Left cardiac atrium (tissue), 4 donors: ENCODE measurements at regions not wholly inside any gene's neighbourhood (a gene's known extent, or its start where the extent isn't known, plus 50 kb on each side); places are given as distances from the start of the nearest gene placed in this dataset.
A peak's percentile ranks its signal among the peaks of the same experiment; 100 is the strongest.

ENCODE experiments used
- ATAC-seq, 2 donors: fragments of 200-7000 bp; cut with Tn5 transposase; one replicate each; pipeline ENCODE4 v1.9.1; 2020; ENCODE audit warnings: mild to moderate bottlenecking in 2 of 2, moderate library complexity in 2 of 2
- DNase-seq: peaks from one replicate; pipeline ENCODE4 v3.0.0-alpha.2; 2020
- intact Hi-C, 2 donors: fragments of 100-400 bp; cut with DNase I; formaldehyde crosslinking; loops; one replicate each; pipeline versions ENCODE4 v1.14.1 to v1.15.1; 2022 to 2023
- donor health status: DM: no; HTN: yes; CAD: no.
- donor health status: DM: no; HTN: yes; CAD: no; lungs with severe emphysema.
- donor health status: DM: yes; HTN: yes; CAD: no.
- donor health status: Dilated cardiomyopathy.

DNA sequence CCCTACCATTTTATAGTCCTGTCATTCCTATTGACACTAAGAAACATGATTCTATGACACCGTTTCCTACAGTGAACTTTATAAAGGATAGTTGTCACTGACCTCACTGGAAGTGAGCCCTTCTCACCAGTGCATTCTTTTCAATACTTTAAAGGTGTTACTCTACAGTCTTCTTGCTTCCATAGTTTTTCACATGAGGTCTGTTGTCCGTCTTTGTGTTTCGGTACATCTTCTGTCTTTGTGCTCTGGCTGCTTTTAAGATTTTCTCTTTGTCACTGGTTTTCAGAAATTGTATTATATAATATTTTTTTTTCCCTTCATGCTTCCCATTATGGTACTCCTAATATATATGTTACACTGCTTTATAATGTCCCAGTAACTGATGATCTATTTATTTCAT is 174.2 kb downstream of the KIF20B start:
- DNase-seq (no peak), ATAC-seq (no peak)
- intact Hi-C loops, result no loop called here

DNA sequence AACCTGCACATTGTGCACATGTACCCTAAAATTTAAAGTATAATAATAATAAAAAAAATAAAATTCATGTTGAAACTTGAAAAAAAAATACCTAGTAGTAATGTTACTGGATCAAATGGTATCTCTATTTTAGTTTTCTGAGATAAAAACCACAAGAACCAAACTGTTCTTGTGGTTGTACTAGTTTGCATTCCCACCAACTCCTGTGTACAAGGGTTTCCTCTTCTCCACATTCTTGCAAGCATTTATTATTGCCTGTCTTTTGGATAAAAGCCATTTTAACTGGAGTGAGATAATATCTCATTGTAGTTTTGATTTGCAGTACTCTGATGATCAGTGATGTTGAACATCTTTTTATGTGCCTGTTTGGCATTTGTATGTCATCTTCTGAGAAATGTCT is 177.7 kb downstream of the KIF20B start:
- ATAC-seq (no peak), DNase-seq (no peak)
- intact Hi-C loops, result no loop called here

- ATAC-seq (no peak), DNase-seq (no peak)
- intact Hi-C loops, result no loop called here
These were observed 186.0 kb downstream of the KIF20B start for GRCh38 chr10:89887406-89887805.

GRCh38 chr10:89887830-89888229 is 186.4 kb downstream of the KIF20B start:
- DNase-seq, result peak; percentile 19
- peak in 1 of 2 donors; percentile 44 for ATAC-seq
- intact Hi-C loops, result no loop called here

GRCh38 chr10:89888321-89889070 is 187.1 kb downstream of the KIF20B start:
- peak; percentile 53 to 67 for ATAC-seq
- intact Hi-C loops, result no loop called here

DNA sequence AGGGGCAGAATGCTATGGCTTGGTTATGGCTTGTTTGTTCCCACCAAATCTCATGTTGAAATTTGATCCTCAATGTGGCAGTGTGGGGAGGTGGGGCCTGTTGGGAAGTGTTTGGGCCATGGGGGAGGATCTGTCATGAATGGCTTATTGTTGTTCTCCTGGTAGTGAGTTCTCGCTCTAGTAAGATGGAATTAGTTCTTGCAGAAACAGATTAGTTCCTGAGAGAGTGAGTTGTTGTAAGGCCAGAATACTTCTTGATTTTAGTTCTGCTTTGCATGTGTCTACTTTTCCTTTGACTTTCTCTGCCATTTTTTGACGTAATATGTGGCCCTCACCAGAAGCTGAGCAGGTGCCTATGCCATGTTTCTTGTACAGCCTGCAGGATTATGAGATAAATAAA is 188.2 kb downstream of the KIF20B start:
- intact Hi-C loops, result no loop called here
- ATAC-seq (peak; percentile 38 to 45), DNase-seq (no peak)

More at GRCh38 chr10:89888321-89889070, 187.1 kb downstream of the KIF20B start:
- no peak for DNase-seq

GRCh38 chr10:89891006-89891535 is 189.7 kb downstream of the KIF20B start:
- intact Hi-C loops, result no loop called here
- ATAC-seq (no peak), DNase-seq (no peak)

DNA sequence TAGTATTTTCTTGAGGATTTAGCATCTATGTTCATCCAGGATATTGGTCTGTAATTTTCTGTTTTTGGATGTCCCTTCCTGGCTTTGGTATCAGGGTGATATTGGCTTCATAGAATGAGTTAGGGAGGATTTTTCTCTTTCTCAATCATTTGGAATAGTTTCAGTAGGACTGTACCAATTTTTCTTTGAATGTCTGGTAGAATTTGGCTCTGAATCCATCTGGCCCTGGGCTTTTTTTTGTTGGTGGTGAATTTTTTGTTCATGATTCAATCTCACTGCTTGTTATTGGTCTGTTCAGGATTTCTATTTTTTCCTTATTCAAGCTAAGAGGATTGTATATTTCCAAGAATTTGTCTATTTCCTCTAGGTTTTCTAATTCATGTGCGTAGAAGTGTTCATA is 192.7 kb downstream of the KIF20B start:
- ATAC-seq (no peak), DNase-seq (no peak)
- intact Hi-C loops, result no loop called here

DNA sequence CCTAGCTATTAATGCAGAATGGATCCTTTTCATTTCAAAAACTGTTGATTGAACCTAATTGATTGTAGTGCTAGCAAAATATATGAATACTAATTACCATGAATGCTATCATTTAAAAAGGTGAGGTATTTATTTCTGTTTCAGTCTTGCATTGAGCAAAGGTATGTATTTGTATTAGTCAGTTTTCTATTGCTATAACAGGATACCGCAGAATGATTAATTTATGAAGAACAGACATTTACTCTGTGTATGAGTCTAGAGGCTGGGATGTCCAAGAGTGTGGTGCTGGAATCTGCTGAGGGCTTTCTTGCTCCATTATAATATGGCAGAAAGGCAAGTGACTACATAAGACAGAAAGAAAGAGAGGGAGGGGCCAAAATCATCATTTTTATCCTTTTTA is 199.2 kb downstream of the KIF20B start:
- DNase-seq (no peak), ATAC-seq (no peak)
- intact Hi-C loops, result no loop called here

DNA sequence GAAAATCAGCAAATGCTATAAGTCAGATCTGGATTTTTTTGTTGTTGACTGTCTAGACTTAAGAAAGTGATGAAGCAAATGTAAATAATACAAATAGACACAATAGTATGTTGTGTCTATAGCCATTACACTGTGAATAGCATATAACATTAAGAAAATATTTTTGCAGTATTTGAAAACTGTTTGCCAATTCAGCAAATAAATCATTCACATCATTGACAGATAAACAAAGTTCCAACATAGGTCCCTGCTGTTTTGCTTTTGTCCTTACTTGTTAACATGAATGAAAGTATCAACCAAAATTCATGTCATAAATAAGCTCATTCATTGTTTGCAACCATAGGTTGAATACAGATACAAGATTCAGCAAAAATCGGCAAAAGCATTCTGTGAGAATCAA is 200.5 kb downstream of the KIF20B start:
- intact Hi-C loops, result no loop called here
- ATAC-seq (no peak), DNase-seq (no peak)

- DNase-seq (no peak), ATAC-seq (no peak)
- intact Hi-C loops, result no loop called here
These were observed 203.4 kb downstream of the KIF20B start for GRCh38 chr10:89904755-89905154.

DNA sequence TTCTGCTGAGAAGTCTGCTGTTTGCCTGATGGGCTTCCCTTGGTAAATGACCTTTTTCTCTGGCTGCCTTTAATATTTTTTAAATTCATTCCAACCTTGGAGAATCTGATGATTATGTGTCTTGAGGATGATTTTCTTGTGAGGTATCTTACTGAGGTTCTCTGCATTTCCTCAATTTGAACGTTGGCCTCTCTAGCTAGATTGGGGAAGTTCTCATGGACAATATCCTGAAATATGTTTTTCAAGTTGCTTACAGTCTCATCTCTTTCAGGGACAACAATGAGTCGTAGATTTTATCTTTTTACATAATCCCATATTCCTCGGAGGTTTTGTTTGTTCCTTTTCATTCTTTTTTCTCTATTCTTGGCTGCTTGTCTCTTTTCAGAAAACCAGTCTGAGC is 208.4 kb downstream of the KIF20B start:
- intact Hi-C loops, result no loop called here

GRCh38 chr10:89915021-89915420 is 213.6 kb downstream of the KIF20B start:
- ATAC-seq, result no peak
- intact Hi-C loops, result no loop called here

More for the DNA sequence above, 208.4 kb downstream of the KIF20B start:
- ATAC-seq, result no peak
- no peak for DNase-seq

GRCh38 chr10:89915968-89916367 is 214.6 kb downstream of the KIF20B start:
- DNase-seq (no peak), ATAC-seq (no peak)
- intact Hi-C loops, result no loop called here

More at GRCh38 chr10:89915021-89915420, 213.6 kb downstream of the KIF20B start:
- DNase-seq, result no peak

- ATAC-seq, result no peak
- intact Hi-C loops, result no loop called here
- DNase-seq, result no peak
These were observed 215.3 kb downstream of the KIF20B start for GRCh38 chr10:89916468-89917215.

- no peak for DNase-seq
- intact Hi-C loops, result no loop called here
- ATAC-seq, result no peak
These were observed 220.0 kb downstream of the KIF20B start for GRCh38 chr10:89921403-89921802.

- no peak for ATAC-seq
- intact Hi-C loops, result no loop called here
- DNase-seq, result no peak
These were observed 222.3 kb downstream of the KIF20B start for GRCh38 chr10:89923661-89924060.

GRCh38 chr10:89924261-89924660 is 222.9 kb downstream of the KIF20B start:
- DNase-seq, result no peak
- intact Hi-C loops, result no loop called here

GRCh38 chr10:89926736-89927135 is 225.3 kb downstream of the KIF20B start:
- intact Hi-C loops, result no loop called here
- ATAC-seq (no peak), DNase-seq (no peak)

More at GRCh38 chr10:89924261-89924660, 222.9 kb downstream of the KIF20B start:
- no peak for ATAC-seq

GRCh38 chr10:89929282-89930026 is 228.1 kb downstream of the KIF20B start:
- ATAC-seq (no peak), DNase-seq (no peak)
- intact Hi-C loops, result no loop called here
